Prostate gland (tissue), 2 donors: ENCODE measurements at regions not wholly inside any gene's neighbourhood (a gene's known extent, or its start where the extent isn't known, plus 50 kb on each side); places are given as distances from the start of the nearest gene placed in this dataset.

Experiments
- DNase-seq: peaks from one replicate; pipeline ENCODE4 v3.0.0-alpha.2; 2019; ENCODE audit warnings: low spot score
- H3K27ac ChIP-seq, 2 donors: fragments of 200-600 bp; sonication (generic); 2 replicates each; pipeline ENCODE4 v1.5.1; 2017 to 2019
- H3K27me3 ChIP-seq: fragments of 200-600 bp; sonication (generic); replicated peaks from 2 replicates; pipeline ENCODE4 v1.5.1; 2019; ENCODE audit not compliant: insufficient read depth
- H3K36me3 ChIP-seq, 2 donors: fragments of 200-600 bp; sonication (generic); 1 replicate in 1 of 2; 2 replicates in 1 of 2; pipeline versions ENCODE4 v1.5.1 to v1.8.1; 2017 to 2019
- H3K4me1 ChIP-seq: fragments of 200-600 bp; sonication (generic); replicated peaks from 2 replicates; pipeline ENCODE4 v1.5.1; 2019
- H3K4me3 ChIP-seq, 2 donors: fragments of 200-600 bp; sonication (generic); 2 replicates each; pipeline ENCODE4 v1.5.1; 2017 to 2019
- H3K9me3 ChIP-seq: fragments of 200-600 bp; sonication (generic); 2 replicates; pipeline ENCODE4 v1.5.1; 2017
- CTCF ChIP-seq, 4 experiments: fragments of 200-600 bp in 2 of 4; fragments of 450-650 bp in 2 of 4; sonication (generic) in 2 of 4; IDR thresholded peaks; 1 replicate in 3 of 4; 2 replicates in 1 of 4; pipeline ENCODE4 v1.5.1; 2016 to 2019; ENCODE audit warnings: antibody characterized with exemption in 4 of 4, mild to moderate bottlenecking in 2 of 4, moderate library complexity in 2 of 4
- POLR2A ChIP-seq: fragments of 450-650 bp; IDR thresholded peaks from one replicate; pipeline ENCODE4 v1.6.1; 2016; ENCODE audit warnings: antibody characterized with exemption, mild to moderate bottlenecking
- POLR2AphosphoS5 ChIP-seq: sonication (generic); formaldehyde crosslinking; IDR thresholded peaks from one replicate; pipeline ENCODE4 v1.6.1; 2017; ENCODE audit warnings: antibody characterized with exemption
- WGBS: methylation state at CpG from one replicate; pipeline ENCODE4 v1.1.5; 2018; 5-methylcytosine and 5-hydroxymethylcytosine counted together
- intact Hi-C: fragments of 100-400 bp; cut with DNase I; formaldehyde crosslinking; loops from one replicate; pipeline ENCODE4 v1.14.2; 2022

- no peak overlapping the region for H3K27ac ChIP-seq
- H3K27me3 ChIP-seq, result no peaks in the 10 kb centered on the region
- no peak overlapping the region for H3K4me3 ChIP-seq
- H3K36me3 ChIP-seq, result no peaks in the 10 kb centered on the region
- H3K9me3 ChIP-seq, result no peaks in the 10 kb centered on the region
- DNase-seq, result no peak
- no peaks in the 10 kb centered on the region for H3K4me1 ChIP-seq
- TF ChIP-seq CTCF (IDR thresholded peaks at IDR 0.05) (no peak), POLR2AphosphoS5 (no peak)
- 96% methylated on average over 3 of the region's 3 CpGs for WGBS
- intact Hi-C loops, result no loop called here
Observed at GRCh38 chr5:145506185-145506850, 328.8 kb downstream of the PRELID2 start.

- Histone ChIP-seq H3K36me3 (no peaks in the 10 kb centered on the region), H3K9me3 (no peaks in the 10 kb centered on the region), H3K27ac (no peak overlapping the region), H3K4me3 (no peak overlapping the region), H3K27me3 (no peaks in the 10 kb centered on the region), H3K4me1 (no peaks in the 10 kb centered on the region)
- intact Hi-C loops, result no loop called here
- WGBS, result 100% methylated on average over 1 of the region's 1 CpG
- DNase-seq, result no peak
- no peak for TF ChIP-seq POLR2A
- no peak for TF ChIP-seq POLR2AphosphoS5
- TF ChIP-seq CTCF (IDR thresholded peaks at IDR 0.05), result no peak
Observed at GRCh38 chr5:145502906-145503305, 332.2 kb downstream of the PRELID2 start.

GRCh38 chr5:145500710-145501109 lies 334.4 kb downstream of the PRELID2 start:
- Histone ChIP-seq H3K27ac (no peak overlapping the region), H3K27me3 (no peaks in the 10 kb centered on the region)

GRCh38 chr5:145499483-145499882 lies 335.7 kb downstream of the PRELID2 start:
- no peaks in the 10 kb centered on the region for H3K9me3 ChIP-seq
- 17% methylated on average over 4 of the region's 4 CpGs for WGBS
- H3K4me3 ChIP-seq, result no peak overlapping the region
- H3K4me1 ChIP-seq, result no peaks in the 10 kb centered on the region
- TF ChIP-seq POLR2A (no peak), CTCF (IDR thresholded peaks at IDR 0.05) (no peak), POLR2AphosphoS5 (no peak)
- DNase-seq, result no peak
- no peaks in the 10 kb centered on the region for H3K27me3 ChIP-seq
- intact Hi-C loops, result no loop called here
- H3K36me3 ChIP-seq, result no peaks in the 10 kb centered on the region
- no peak overlapping the region for H3K27ac ChIP-seq

More at GRCh38 chr5:145500710-145501109, 334.4 kb downstream of the PRELID2 start:
- intact Hi-C loops, result no loop called here
- Histone ChIP-seq H3K4me3 (no peak overlapping the region), H3K4me1 (no peaks in the 10 kb centered on the region), H3K9me3 (no peaks in the 10 kb centered on the region), H3K36me3 (no peaks in the 10 kb centered on the region)
- no peak for DNase-seq
- TF ChIP-seq POLR2AphosphoS5, result no peak
- WGBS, result 81% methylated on average over 4 of the region's 4 CpGs

- no peak for DNase-seq
- intact Hi-C loops, result no loop called here
- TF ChIP-seq POLR2AphosphoS5 (no peak), POLR2A (no peak), CTCF (IDR thresholded peaks at IDR 0.05) (no peak)
- Histone ChIP-seq H3K36me3 (no peaks in the 10 kb centered on the region), H3K27me3 (no peaks in the 10 kb centered on the region), H3K27ac (no peak overlapping the region), H3K9me3 (no peaks in the 10 kb centered on the region), H3K4me1 (no peaks in the 10 kb centered on the region), H3K4me3 (no peak overlapping the region)
- WGBS, result 86% methylated on average over 3 of the region's 3 CpGs
Observed at GRCh38 chr5:145497052-145497451, 338.1 kb downstream of the PRELID2 start.
